ENCODE measurements at regions not wholly inside any gene's neighbourhood (a gene's known extent, or its start where the extent isn't known, plus 50 kb on each side); places are given as distances from the start of the nearest gene placed in this dataset.

DNA sequence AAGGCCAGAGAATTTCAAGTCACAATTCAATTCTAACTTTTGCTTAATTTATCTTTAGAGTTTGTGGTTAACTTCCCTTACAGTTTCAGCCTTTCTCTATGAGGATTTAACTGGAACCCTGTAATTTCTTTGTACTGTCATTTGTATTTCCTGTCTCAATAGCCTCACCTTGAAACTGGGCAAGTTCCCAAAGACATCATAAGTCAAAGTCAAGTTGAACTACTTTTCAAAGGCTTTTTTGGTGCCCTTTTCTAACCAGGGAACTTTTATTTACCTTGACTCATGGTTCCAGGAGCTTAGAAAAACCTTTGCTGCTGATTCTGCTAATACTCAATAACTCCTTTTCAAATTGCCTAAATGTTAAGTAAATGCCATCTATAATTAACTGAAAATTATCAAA is 200.8 kb upstream of the KRR1 start:
- Histone ChIP-seq H3K27me3 (ENCODE audit: insufficient read depth, low read depth, low read length) (no peaks in the 10 kb centered on the region), H3K36me3 (ENCODE audit: insufficient read depth, low read length) (no peaks in the 10 kb centered on the region), H3F3A (ENCODE audit: insufficient read depth, low read length, poor library complexity, severe bottlenecking) (no peaks in the 10 kb centered on the region), H3K4me3 (ENCODE audit: low read length) (no peak overlapping the region), H3K9ac (ENCODE audit: low read length) (no peak overlapping the region), H3K27ac (ENCODE audit: low read length) (no peak overlapping the region), H3K9me2 (ENCODE audit: insufficient read depth, low read length) (no peaks in the 10 kb centered on the region), H3K79me2 (replicated peaks; ENCODE audit: insufficient read depth, low read length) (no peaks in the 10 kb centered on the region), H4K20me1 (ENCODE audit: insufficient read depth) (no peaks in the 10 kb centered on the region), H3K4me2 (ENCODE audit: low read length) (no peak overlapping the region), H2AFZ (ENCODE audit: low read depth, low read length) (no peak overlapping the region), H3K9me3 (ENCODE audit: low read length) (no peaks in the 10 kb centered on the region)
- no peak for TF ChIP-seq POLR2AphosphoS5 (IDR thresholded peaks at IDR 0.05)

GRCh38 chr12:75711271-75711670 is 199.9 kb upstream of the KRR1 start:
- H3K27me3 ChIP-seq (ENCODE audit: insufficient read depth, low read depth, low read length), result no peaks in the 10 kb centered on the region
- no peaks in the 10 kb centered on the region for H3F3A ChIP-seq (ENCODE audit: insufficient read depth, low read length, poor library complexity, severe bottlenecking)
- H4K20me1 ChIP-seq (ENCODE audit: insufficient read depth), result no peaks in the 10 kb centered on the region
- no peak overlapping the region for H3K4me2 ChIP-seq (ENCODE audit: low read length)
- H3K9me2 ChIP-seq (ENCODE audit: insufficient read depth, low read length), result no peaks in the 10 kb centered on the region
- no peak overlapping the region for H3K27ac ChIP-seq (ENCODE audit: low read length)
- no peak overlapping the region for H3K4me3 ChIP-seq (ENCODE audit: low read length)
- H3K9ac ChIP-seq (ENCODE audit: low read length), result no peak overlapping the region
- no peaks in the 10 kb centered on the region for H3K36me3 ChIP-seq (ENCODE audit: insufficient read depth, low read length)
- H2AFZ ChIP-seq (ENCODE audit: low read depth, low read length), result no peak overlapping the region
- H3K9me3 ChIP-seq (ENCODE audit: low read length), result no peaks in the 10 kb centered on the region
- no peaks in the 10 kb centered on the region for H3K79me2 ChIP-seq (replicated peaks; ENCODE audit: insufficient read depth, low read length)
- TF ChIP-seq MXI1 (conservative IDR thresholded peaks at IDR 0.05; ENCODE audit: poor library complexity, severe bottlenecking) (no peak), CTCF (IDR thresholded peaks at IDR 0.05; ENCODE audit: poor library complexity, severe bottlenecking) (no peak), REST (IDR thresholded peaks at IDR 0.05; ENCODE audit: borderline replicate concordance) (no peak), TAF1 (IDR thresholded peaks at IDR 0.05; ENCODE audit: low read depth) (no peak), POLR2AphosphoS5 (IDR thresholded peaks at IDR 0.05) (no peak), RAD21 (conservative IDR thresholded peaks at IDR 0.05) (no peak), EZH2 (IDR thresholded peaks at IDR 0.05; ENCODE audit: borderline replicate concordance, insufficient read depth, low read length, poor library complexity, severe bottlenecking) (no peak), SMC3 (conservative IDR thresholded peaks at IDR 0.05; ENCODE audit: poor library complexity) (no peak), EP300 (conservative IDR thresholded peaks at IDR 0.05; ENCODE audit: poor library complexity, severe bottlenecking) (no peak)

All from neural cell (in vitro differentiated cells).